Duodenal mucosa (tissue), 2 donors: ENCODE measurements at regions not wholly inside any gene's neighbourhood (a gene's known extent, or its start where the extent isn't known, plus 50 kb on each side); places are given as distances from the start of the nearest gene placed in this dataset.

Source experiments
- H3K27ac ChIP-seq: one replicate; pipeline ENCODE4 v1.7.0; 2013; ENCODE audit warnings: low read depth, low read length
- H3K27me3 ChIP-seq, 2 donors: one replicate each; pipeline ENCODE4 v1.7.0; 2013; ENCODE audit warnings: low read length in 2 of 2, control low read depth in 1 of 2; ENCODE audit not compliant: insufficient read depth in 2 of 2, control insufficient read depth in 1 of 2
- H3K36me3 ChIP-seq, 2 donors: one replicate each; pipeline ENCODE4 v1.7.0; 2013; ENCODE audit warnings: low read length in 2 of 2, control low read depth in 1 of 2; ENCODE audit not compliant: insufficient read depth in 2 of 2, control insufficient read depth in 1 of 2
- H3K4me1 ChIP-seq, 2 donors: one replicate each; pipeline ENCODE4 v1.7.0; 2013; ENCODE audit warnings: low read length in 2 of 2, control low read depth in 1 of 2; ENCODE audit not compliant: insufficient read depth in 2 of 2, control insufficient read depth in 1 of 2
- H3K4me3 ChIP-seq, 2 donors: one replicate each; pipeline ENCODE4 v1.7.0; 2013; ENCODE audit warnings: low read length in 2 of 2, low read depth in 1 of 2
- H3K9ac ChIP-seq, 2 donors: one replicate each; pipeline ENCODE4 v1.7.0; 2013; ENCODE audit warnings: low read length in 2 of 2, low read depth in 1 of 2
- H3K9me3 ChIP-seq, 2 donors: one replicate each; pipeline ENCODE4 v1.7.0; 2013; ENCODE audit warnings: low read length in 2 of 2, control low read depth in 1 of 2; ENCODE audit not compliant: control insufficient read depth in 1 of 2

- no peak overlapping the region for H3K27ac ChIP-seq
- no peaks in the 10 kb centered on the region for H3K27me3 ChIP-seq
- no peaks in the 10 kb centered on the region for H3K36me3 ChIP-seq
Measured at GRCh38 chr11:42171046-42171445, 711.6 kb upstream of the LRRC4C start.

DNA sequence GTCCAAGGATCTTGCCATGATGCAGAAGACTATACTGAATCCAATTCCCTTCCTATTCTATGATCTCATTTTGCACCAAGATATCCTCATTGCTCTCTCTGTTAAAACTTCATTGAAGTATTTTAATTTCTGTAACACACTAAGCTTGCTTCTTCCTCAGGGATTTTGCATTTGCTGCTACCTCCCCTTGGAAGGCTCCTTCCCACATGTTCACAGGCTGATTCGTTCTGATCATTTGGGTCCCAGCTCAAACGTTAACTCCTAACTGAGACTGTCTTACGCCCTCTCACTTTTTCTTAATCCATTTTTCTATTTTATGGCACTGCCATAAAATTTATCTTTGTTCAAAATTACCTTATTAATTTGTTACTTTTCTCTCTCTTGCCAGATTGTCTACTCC is 713.0 kb upstream of the LRRC4C start:
- no peaks in the 10 kb centered on the region for H3K27me3 ChIP-seq
- no peak overlapping the region for H3K27ac ChIP-seq
- H3K36me3 ChIP-seq, result no peaks in the 10 kb centered on the region
- H3K9ac ChIP-seq, result no peak overlapping the region
- H3K4me3 ChIP-seq, result no peak overlapping the region
- no peaks in the 10 kb centered on the region for H3K4me1 ChIP-seq
- H3K9me3 ChIP-seq, result no peaks in the 10 kb centered on the region

More at GRCh38 chr11:42171046-42171445, 711.6 kb upstream of the LRRC4C start:
- no peaks in the 10 kb centered on the region for H3K9me3 ChIP-seq
- no peaks in the 10 kb centered on the region for H3K4me1 ChIP-seq
- no peak overlapping the region for H3K9ac ChIP-seq
- no peak overlapping the region for H3K4me3 ChIP-seq

DNA sequence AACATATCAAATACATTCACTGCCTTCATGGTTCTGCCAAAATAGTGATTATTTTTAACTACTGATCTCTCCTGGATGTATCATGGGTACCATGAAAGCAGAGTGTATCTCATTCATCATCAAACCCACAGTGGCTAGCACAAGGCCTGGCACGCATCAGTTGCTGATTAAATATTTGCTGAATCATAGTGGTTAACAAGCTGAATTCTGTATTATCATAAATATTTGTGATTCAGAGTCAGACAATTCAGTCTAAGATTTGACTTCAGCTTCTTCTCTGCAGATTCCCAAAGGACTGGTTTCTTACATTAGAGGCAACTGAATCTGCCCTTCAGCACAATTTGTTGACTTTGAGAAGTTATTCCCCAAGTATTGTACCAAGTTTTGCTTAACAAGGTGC is 715.8 kb upstream of the LRRC4C start:
- no peaks in the 10 kb centered on the region for H3K27me3 ChIP-seq
- H3K27ac ChIP-seq, result no peak overlapping the region
- no peak overlapping the region for H3K9ac ChIP-seq
- no peaks in the 10 kb centered on the region for H3K4me1 ChIP-seq
- no peak overlapping the region for H3K4me3 ChIP-seq
- no peaks in the 10 kb centered on the region for H3K36me3 ChIP-seq
- no peaks in the 10 kb centered on the region for H3K9me3 ChIP-seq

GRCh38 chr11:42179216-42179615 is 719.8 kb upstream of the LRRC4C start:
- no peaks in the 10 kb centered on the region for H3K36me3 ChIP-seq
- H3K4me1 ChIP-seq, result no peaks in the 10 kb centered on the region
- no peaks in the 10 kb centered on the region for H3K9me3 ChIP-seq
- H3K4me3 ChIP-seq, result no peak overlapping the region
- no peak overlapping the region for H3K9ac ChIP-seq
- H3K27me3 ChIP-seq, result no peaks in the 10 kb centered on the region
- H3K27ac ChIP-seq, result no peak overlapping the region

- no peaks in the 10 kb centered on the region for H3K27me3 ChIP-seq
- H3K4me1 ChIP-seq, result no peaks in the 10 kb centered on the region
- no peaks in the 10 kb centered on the region for H3K36me3 ChIP-seq
- H3K9me3 ChIP-seq, result no peaks in the 10 kb centered on the region
- H3K27ac ChIP-seq, result no peak overlapping the region
- no peak overlapping the region for H3K4me3 ChIP-seq
- no peak overlapping the region for H3K9ac ChIP-seq
Measured at GRCh38 chr11:42195289-42196013, 736.0 kb upstream of the LRRC4C start.

GRCh38 chr11:42200311-42200710 is 740.9 kb upstream of the LRRC4C start:
- Histone ChIP-seq H3K36me3 (no peaks in the 10 kb centered on the region), H3K4me3 (no peak overlapping the region), H3K27me3 (no peaks in the 10 kb centered on the region), H3K4me1 (peaks cover 0 to 4% of the 10 kb centered on the region in 2 donors), H3K9me3 (no peaks in the 10 kb centered on the region), H3K9ac (no peak overlapping the region), H3K27ac (no peak overlapping the region)

DNA sequence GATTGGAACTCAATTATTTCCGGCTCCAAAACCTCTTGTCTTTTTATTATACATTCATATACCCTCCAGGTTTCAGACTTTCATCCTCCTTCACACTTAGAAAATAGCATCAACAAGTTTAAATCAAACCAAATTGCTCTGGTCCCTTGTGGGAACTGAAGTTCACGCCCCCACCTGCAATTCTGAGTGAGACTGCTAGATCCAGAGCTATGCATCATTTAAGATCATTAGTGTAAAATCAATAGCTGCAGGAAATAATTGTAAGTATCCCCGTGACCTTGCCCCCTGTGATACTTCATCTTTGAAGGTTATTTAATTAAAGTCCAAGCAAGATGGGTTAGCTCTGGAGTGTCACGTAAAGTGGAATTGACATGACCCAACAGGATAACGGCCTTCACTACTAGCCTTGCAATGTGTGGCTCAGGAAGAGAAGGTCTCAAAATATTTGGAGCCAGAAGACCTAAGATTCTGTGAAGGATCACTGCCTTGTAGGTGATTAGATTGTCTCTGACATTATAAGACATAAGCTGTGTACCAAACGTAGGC is 742.2 kb upstream of the LRRC4C start:
- Histone ChIP-seq H3K4me1 (peaks cover 0 to 6% of the 10 kb centered on the region in 2 donors), H3K9me3 (no peaks in the 10 kb centered on the region), H3K9ac (no peak overlapping the region), H3K27me3 (no peaks in the 10 kb centered on the region), H3K27ac (no peak overlapping the region), H3K36me3 (no peaks in the 10 kb centered on the region), H3K4me3 (no peak overlapping the region)

DNA sequence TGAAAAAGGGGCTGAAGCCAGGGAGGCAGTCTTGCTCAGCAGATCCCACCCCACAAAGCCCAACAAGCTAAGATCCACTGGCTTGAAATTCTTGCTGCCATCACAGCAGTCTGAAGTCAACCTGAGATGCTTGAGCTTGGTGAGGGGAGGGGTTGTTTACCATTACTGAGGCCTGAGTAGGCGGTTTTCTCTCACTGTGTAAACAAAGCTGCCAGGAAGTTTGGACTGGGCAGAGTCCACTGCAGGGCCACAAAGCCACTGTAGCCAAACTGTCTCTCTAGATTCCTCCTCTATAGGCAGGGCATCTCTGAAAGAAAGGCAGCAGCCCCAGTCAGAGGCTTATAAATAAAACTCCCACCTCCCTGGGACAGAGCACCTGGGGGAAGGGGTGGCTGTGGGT is 746.1 kb upstream of the LRRC4C start:
- H3K4me1 ChIP-seq, result peaks cover 0 to 6% of the 10 kb centered on the region in 2 donors
- H3K36me3 ChIP-seq, result no peaks in the 10 kb centered on the region
- no peak overlapping the region for H3K4me3 ChIP-seq
- no peaks in the 10 kb centered on the region for H3K27me3 ChIP-seq
- no peaks in the 10 kb centered on the region for H3K9me3 ChIP-seq
- no peak overlapping the region for H3K27ac ChIP-seq
- no peak overlapping the region for H3K9ac ChIP-seq

DNA sequence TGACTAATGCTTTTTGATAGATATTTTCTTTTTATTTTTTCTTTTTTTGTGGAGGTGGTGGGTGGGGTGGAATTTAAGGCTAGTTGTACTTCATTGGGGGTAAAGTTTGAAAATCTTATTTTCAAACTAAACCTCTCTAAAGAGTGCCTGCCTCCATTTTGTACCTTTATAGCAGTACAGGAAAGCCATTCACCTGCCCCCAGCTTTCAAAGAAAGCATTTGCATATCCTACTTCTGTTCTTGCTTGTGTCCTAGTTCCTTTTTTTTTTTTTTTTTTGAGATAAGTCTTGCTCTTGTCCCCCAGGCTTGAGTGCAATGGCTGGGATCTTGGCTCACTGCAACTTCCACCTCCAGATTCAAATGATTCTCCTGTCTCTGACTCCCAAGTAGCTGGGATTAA is 766.2 kb upstream of the LRRC4C start:
- H3K9me3 ChIP-seq, result no peaks in the 10 kb centered on the region
- H3K27ac ChIP-seq, result no peak overlapping the region
- no peaks in the 10 kb centered on the region for H3K27me3 ChIP-seq
- H3K9ac ChIP-seq, result no peak overlapping the region
- no peaks in the 10 kb centered on the region for H3K36me3 ChIP-seq
- no peak overlapping the region for H3K4me3 ChIP-seq
- no peaks in the 10 kb centered on the region for H3K4me1 ChIP-seq

- no peaks in the 10 kb centered on the region for H3K9me3 ChIP-seq
- no peaks in the 10 kb centered on the region for H3K36me3 ChIP-seq
- H3K4me3 ChIP-seq, result no peak overlapping the region
- H3K4me1 ChIP-seq, result no peaks in the 10 kb centered on the region
- no peak overlapping the region for H3K9ac ChIP-seq
- no peak overlapping the region for H3K27ac ChIP-seq
- H3K27me3 ChIP-seq, result no peaks in the 10 kb centered on the region
Measured at GRCh38 chr11:42232673-42233072, 773.2 kb upstream of the LRRC4C start.
